ENCODE measurements at regions not wholly inside any gene's neighbourhood (a gene's known extent, or its start where the extent isn't known, plus 50 kb on each side); places are given as distances from the start of the nearest gene placed in this dataset.

GRCh38 chr11:70585236-70585545 is 186.9 kb downstream of the CTTN start:
- no peaks in the 10 kb centered on the region for H3K4me1 ChIP-seq (ENCODE audit: control insufficient read depth in 1 of 2, insufficient read depth in 2 of 2, low read length in 2 of 2)
- no peak for DNase-seq (ENCODE audit: low read depth, low spot score)
- no peak overlapping the region for H3K4me2 ChIP-seq (ENCODE audit: low read length)
- POLR2A ChIA-PET: no interaction called here
- no peak overlapping the region for H3K4me3 ChIP-seq (replicated peaks in 1 of 2; ENCODE audit: low read depth in 1 of 2, low read length in 2 of 2)
- no peaks in the 10 kb centered on the region for H3K9me3 ChIP-seq (ENCODE audit: control insufficient read depth in 1 of 2, insufficient read depth in 1 of 2, low read depth in 1 of 2, low read length in 2 of 2)
- H3K27ac ChIP-seq (ENCODE audit: low read depth, low read length): no peak overlapping the region
- no peak for TF ChIP-seq ZNF274 (IDR thresholded peaks at IDR 0.05; ENCODE audit: low read depth, low read length)
- no TSS peak for BruUV-seq (replicated peaks)
- CTCF ChIA-PET: no interaction called here
- H3K9ac ChIP-seq (ENCODE audit: low read length): no peak overlapping the region
- no peaks in the 10 kb centered on the region for H3K79me2 ChIP-seq (ENCODE audit: insufficient read depth, low read length)
- no peaks in the 10 kb centered on the region for H3K27me3 ChIP-seq (ENCODE audit: insufficient read depth, low read length)
- H3K9me2 ChIP-seq (ENCODE audit: insufficient read depth): no peaks in the 10 kb centered on the region
- intact Hi-C loops (cut with micrococcal nuclease): no loop called here
- no peaks in the 10 kb centered on the region for H4K20me1 ChIP-seq (ENCODE audit: insufficient read depth)
- H3K36me3 ChIP-seq (ENCODE audit: control insufficient read depth in 1 of 2, insufficient read depth in 2 of 2, low read length in 2 of 2): no peaks in the 10 kb centered on the region
- ATAC-seq: no peak
- H2AFZ ChIP-seq (ENCODE audit: low read depth, low read length, poor library complexity, severe bottlenecking): no peak overlapping the region
- RAD21 ChIA-PET (ENCODE audit: low non-redundant PET in 1 of 2, low total read pairs in 2 of 2, uncharacterized antibody in 2 of 2, unreplicated experiment in 2 of 2): no interaction called here

DNA sequence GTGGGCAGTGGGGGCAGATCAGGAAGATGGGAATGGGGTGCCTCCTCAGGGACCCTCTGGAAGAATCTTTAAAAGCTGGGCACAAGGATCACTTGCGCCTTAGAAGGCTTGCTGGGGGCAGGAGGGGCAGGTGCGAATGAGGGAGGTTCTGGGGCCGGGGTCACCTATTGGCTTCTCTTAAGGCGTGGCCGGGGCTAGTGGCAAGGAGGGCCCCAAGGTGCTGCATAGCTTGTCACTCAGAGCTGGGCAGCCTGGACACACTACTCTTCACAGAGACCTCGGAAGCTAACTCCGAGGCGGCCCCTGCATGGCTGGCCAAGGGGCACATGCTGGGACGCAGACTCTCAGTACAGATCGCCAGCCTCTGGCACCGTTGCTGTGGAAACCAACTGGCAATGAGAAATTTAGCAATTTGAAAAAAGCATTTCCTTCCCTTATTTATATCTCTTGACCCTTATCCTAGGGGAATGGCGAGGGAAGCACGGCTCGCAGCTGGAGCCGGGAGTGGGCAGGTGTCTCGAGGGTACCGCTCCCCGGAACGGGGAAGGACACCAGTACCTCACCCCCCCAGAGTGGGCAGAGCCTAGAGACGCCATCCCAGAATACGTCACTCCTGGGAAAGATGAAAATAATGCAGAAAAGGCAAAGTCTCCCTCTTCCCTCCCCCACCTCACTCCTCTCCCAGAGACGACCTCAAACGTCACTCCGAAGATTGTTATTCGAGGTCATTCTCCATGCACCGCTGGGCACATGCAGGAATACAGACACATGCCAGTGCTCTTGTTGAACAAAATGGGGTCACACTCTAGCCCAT is 188.1 kb downstream of the CTTN start:
- no TSS peak for BruUV-seq (replicated peaks)
- CTCF ChIA-PET: no interaction called here
- Histone ChIP-seq H2AFZ (ENCODE audit: low read depth, low read length, poor library complexity, severe bottlenecking) (no peak overlapping the region), H3K79me2 (ENCODE audit: insufficient read depth, low read length) (no peaks in the 10 kb centered on the region), H3K4me1 (ENCODE audit: control insufficient read depth in 1 of 2, insufficient read depth in 2 of 2, low read length in 2 of 2) (no peaks in the 10 kb centered on the region), H4K20me1 (ENCODE audit: insufficient read depth) (no peaks in the 10 kb centered on the region), H3K27ac (ENCODE audit: low read depth, low read length) (no peak overlapping the region), H3K9me3 (ENCODE audit: control insufficient read depth in 1 of 2, insufficient read depth in 1 of 2, low read depth in 1 of 2, low read length in 2 of 2) (no peaks in the 10 kb centered on the region), H3K9me2 (ENCODE audit: insufficient read depth) (no peaks in the 10 kb centered on the region), H3K4me2 (ENCODE audit: low read length) (no peak overlapping the region), H3K36me3 (ENCODE audit: control insufficient read depth in 1 of 2, insufficient read depth in 2 of 2, low read length in 2 of 2) (no peaks in the 10 kb centered on the region), H3K4me3 (replicated peaks in 1 of 2; ENCODE audit: low read depth in 1 of 2, low read length in 2 of 2) (no peak overlapping the region), H3K27me3 (ENCODE audit: insufficient read depth, low read length) (no peaks in the 10 kb centered on the region), H3K9ac (ENCODE audit: low read length) (no peak overlapping the region)
- ATAC-seq: no peak
- RAD21 ChIA-PET (ENCODE audit: low non-redundant PET in 1 of 2, low total read pairs in 2 of 2, uncharacterized antibody in 2 of 2, unreplicated experiment in 2 of 2): no interaction called here
- POLR2A ChIA-PET: no interaction called here
- TF ChIP-seq TCF7L2 (IDR thresholded peaks at IDR 0.05; ENCODE audit: borderline replicate concordance, extremely low read depth, insufficient read depth, insufficient read length) (no peak), POLR2AphosphoS5 (IDR thresholded peaks at IDR 0.05; ENCODE audit: low read depth, low read length) (no peak), ATF3 (IDR thresholded peaks at IDR 0.05) (no peak), RAD21 (IDR thresholded peaks at IDR 0.05; ENCODE audit: low read depth) (no peak), ZBTB33 (IDR thresholded peaks at IDR 0.05; ENCODE audit: extremely low read depth, insufficient replicate concordance, low read length) (no peak), FOSL1 (IDR thresholded peaks at IDR 0.05; ENCODE audit: low read depth) (no peak), ZFX (IDR thresholded peaks at IDR 0.05) (no peak), REST (IDR thresholded peaks at IDR 0.05; ENCODE audit: low read depth) (no peak), SRF (IDR thresholded peaks at IDR 0.05; ENCODE audit: low read depth) (no peak), JUND (IDR thresholded peaks at IDR 0.05) (no peak), CBX3 (IDR thresholded peaks at IDR 0.05; ENCODE audit: low read depth) (no peak), SP1 (IDR thresholded peaks at IDR 0.05; ENCODE audit: low read depth) (no peak), MAX (IDR thresholded peaks at IDR 0.05) (no peak), EZH2 (IDR thresholded peaks at IDR 0.05) (no peak), SIN3A (IDR thresholded peaks at IDR 0.05; ENCODE audit: low read depth) (no peak)
- intact Hi-C loops (cut with micrococcal nuclease): no loop called here
- DNase-seq (ENCODE audit: low read depth, low spot score): no peak
